OCI-LY7 (cell line): ENCODE measurements at regions not wholly inside any gene's neighbourhood (a gene's known extent, or its start where the extent isn't known, plus 50 kb on each side); places are given as distances from the start of the nearest gene placed in this dataset.

Source experiments
- BruUV-seq: library from RNA; stranded (reverse); fragments of 400-500 nt; replicated peaks from 2 replicates; lab custom pipeline; 2021; lab: Mats Ljungman, UMichigan
- CTCF ChIA-PET: fragments of 300-600 bp; sonication (Branson Sonifier 250); formaldehyde crosslinking; loops from one replicate; lab custom pipeline; 2022; ENCODE audit warnings: antibody characterized with exemption; ENCODE audit not compliant: unreplicated experiment; lab: Charles Lee
- POLR2A ChIA-PET: fragments of 300-600 bp; sonication (Branson Sonifier 250); formaldehyde crosslinking; loops from one replicate; lab custom pipeline; 2022; ENCODE audit warnings: antibody characterized with exemption; lab: Charles Lee
- DNase-seq: peaks from one replicate; pipeline ENCODE4 v3.0.0-alpha.2; 2015; ENCODE audit warnings: low spot score
- H2AFZ ChIP-seq: fragments of 200-600 bp; sonication (generic), shearing (Covaris generic); 2 replicates; pipeline ENCODE4 v1.6.1; 2014; ENCODE audit warnings: mild to moderate bottlenecking, antibody characterized with exemption, low read length, moderate library complexity
- H3K27ac ChIP-seq: fragments of 200-600 bp; sonication (generic); 2 replicates; pipeline ENCODE4 v1.5.1; 2014; ENCODE audit warnings: mixed run types, low read depth, mild to moderate bottlenecking, moderate library complexity, low read length, inconsistent platforms; ENCODE audit not compliant: poor library complexity, severe bottlenecking
- H3K36me3 ChIP-seq: fragments of 200-600 bp; sonication (generic); 2 replicates; pipeline ENCODE4 v1.6.1; 2014; ENCODE audit warnings: mild to moderate bottlenecking, antibody characterized with exemption, low read length, moderate library complexity, mixed read lengths; ENCODE audit not compliant: insufficient read depth
- H3K4me1 ChIP-seq: fragments of 200-600 bp; sonication (generic); 2 replicates; pipeline ENCODE4 v1.5.1; 2014; ENCODE audit warnings: mild to moderate bottlenecking, low read length; ENCODE audit not compliant: insufficient read depth, poor library complexity, severe bottlenecking
- H3K4me2 ChIP-seq: fragments of 200-600 bp; sonication (generic); 2 replicates; pipeline ENCODE4 v1.6.1; 2014; ENCODE audit warnings: mild to moderate bottlenecking, low read length
- H3K4me3 ChIP-seq: fragments of 200-600 bp; sonication (generic); 2 replicates; pipeline ENCODE4 v1.5.1; 2014; ENCODE audit warnings: mild to moderate bottlenecking, low read depth, low read length; ENCODE audit not compliant: poor library complexity, severe bottlenecking
- H3K79me2 ChIP-seq: fragments of 200-600 bp; sonication (generic); 2 replicates; pipeline ENCODE4 v1.6.1; 2016; ENCODE audit warnings: low read depth, mild to moderate bottlenecking, low read length, moderate library complexity, mixed read lengths; ENCODE audit not compliant: insufficient read depth
- H3K9me2 ChIP-seq: fragments of 200-600 bp; sonication (generic); 2 replicates; pipeline ENCODE4 v1.6.1; 2016; ENCODE audit warnings: mild to moderate bottlenecking, low read length, mixed read lengths; ENCODE audit not compliant: insufficient read depth
- H3K9me3 ChIP-seq: fragments of 200-600 bp; sonication (generic); 2 replicates; pipeline ENCODE4 v1.6.1; 2014; ENCODE audit warnings: mild to moderate bottlenecking, mixed run types, low read length, mixed read lengths
- H4K20me1 ChIP-seq: fragments of 200-600 bp; sonication (generic); 2 replicates; pipeline ENCODE4 v1.6.1; 2014; ENCODE audit warnings: mild to moderate bottlenecking, antibody characterized with exemption, low read length, moderate library complexity, mixed read lengths; ENCODE audit not compliant: insufficient read depth
- EZH2phosphoT487 ChIP-seq: fragments of 200-600 bp; sonication (generic); IDR thresholded peaks from 2 replicates; pipeline ENCODE4 v1.6.1; 2018; ENCODE audit warnings: low read depth, borderline replicate concordance, mild to moderate bottlenecking, mixed run types, antibody characterized with exemption, low read length, moderate library complexity, mixed read lengths
- intact Hi-C: fragments of 100-400 bp; cut with micrococcal nuclease; formaldehyde crosslinking; loops from one replicate; pipeline ENCODE4 v1.10.0; 2022; ENCODE audit not compliant: unreplicated experiment
- TF ChIP-seq, protein P1 (sequence below): fragments of 200-600 bp; sonication (generic); conservative IDR thresholded peaks from 2 replicates; pipeline ENCODE4 v1.5.1; 2014; ENCODE audit warnings: mild to moderate bottlenecking, antibody characterized with exemption, low read length, moderate library complexity, mixed read lengths

DNA sequence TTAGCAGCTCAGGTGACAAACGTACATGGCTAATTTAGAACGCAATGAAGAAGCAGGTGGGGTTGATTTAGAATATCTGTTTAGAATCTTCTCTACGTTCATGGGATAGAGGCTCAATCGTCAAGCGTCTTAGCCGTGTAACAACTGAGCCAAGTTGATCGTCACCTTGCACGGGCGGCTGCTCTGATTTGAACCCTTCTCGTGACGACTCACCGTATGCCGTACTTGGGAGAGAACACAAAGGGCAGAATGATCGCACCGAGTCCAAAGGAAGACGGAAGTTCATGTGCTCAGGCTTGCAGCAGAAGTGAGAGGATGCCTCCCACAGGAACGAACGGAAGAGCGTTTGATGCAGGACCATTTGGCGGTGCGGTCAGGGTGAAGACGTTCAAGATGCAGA, 108.3 kb upstream of the TCERG1L start:
- Histone ChIP-seq H3K79me2 (no peaks in the 10 kb centered on the region), H3K36me3 (no peaks in the 10 kb centered on the region), H3K9me3 (no peaks in the 10 kb centered on the region), H2AFZ (no peak overlapping the region), H4K20me1 (no peaks in the 10 kb centered on the region), H3K4me2 (no peak overlapping the region), H3K4me3 (no peak overlapping the region), H3K27ac (no peak overlapping the region), H3K4me1 (no peaks in the 10 kb centered on the region), H3K9me2 (no peaks in the 10 kb centered on the region)
- TF ChIP-seq, protein P1, sequence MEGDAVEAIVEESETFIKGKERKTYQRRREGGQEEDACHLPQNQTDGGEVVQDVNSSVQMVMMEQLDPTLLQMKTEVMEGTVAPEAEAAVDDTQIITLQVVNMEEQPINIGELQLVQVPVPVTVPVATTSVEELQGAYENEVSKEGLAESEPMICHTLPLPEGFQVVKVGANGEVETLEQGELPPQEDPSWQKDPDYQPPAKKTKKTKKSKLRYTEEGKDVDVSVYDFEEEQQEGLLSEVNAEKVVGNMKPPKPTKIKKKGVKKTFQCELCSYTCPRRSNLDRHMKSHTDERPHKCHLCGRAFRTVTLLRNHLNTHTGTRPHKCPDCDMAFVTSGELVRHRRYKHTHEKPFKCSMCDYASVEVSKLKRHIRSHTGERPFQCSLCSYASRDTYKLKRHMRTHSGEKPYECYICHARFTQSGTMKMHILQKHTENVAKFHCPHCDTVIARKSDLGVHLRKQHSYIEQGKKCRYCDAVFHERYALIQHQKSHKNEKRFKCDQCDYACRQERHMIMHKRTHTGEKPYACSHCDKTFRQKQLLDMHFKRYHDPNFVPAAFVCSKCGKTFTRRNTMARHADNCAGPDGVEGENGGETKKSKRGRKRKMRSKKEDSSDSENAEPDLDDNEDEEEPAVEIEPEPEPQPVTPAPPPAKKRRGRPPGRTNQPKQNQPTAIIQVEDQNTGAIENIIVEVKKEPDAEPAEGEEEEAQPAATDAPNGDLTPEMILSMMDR: no peak
- TF ChIP-seq EZH2phosphoT487: no peak
- no peak for DNase-seq
- no TSS peak for BruUV-seq
- POLR2A ChIA-PET: no interaction called here
- intact Hi-C loops: no loop called here
- CTCF ChIA-PET: no interaction called here

DNA sequence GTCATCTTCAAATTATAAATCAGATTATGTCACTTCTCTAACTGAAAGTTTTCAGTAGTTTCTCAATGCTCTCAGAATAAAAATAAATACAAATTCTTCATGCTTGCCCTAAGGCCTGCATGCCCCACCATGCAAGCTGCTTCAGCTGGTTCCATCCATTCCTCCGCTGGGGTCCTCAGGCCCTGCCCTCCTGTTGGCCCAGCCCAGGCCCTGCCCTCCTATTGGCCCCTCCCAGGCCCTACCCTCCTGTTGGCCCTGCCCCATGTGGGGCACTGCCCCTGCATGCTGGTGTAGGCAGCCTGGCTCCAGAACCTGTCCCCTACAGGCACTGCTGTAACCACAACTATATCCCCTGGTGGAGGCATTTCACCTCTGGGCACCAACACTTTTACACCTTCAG, 109.3 kb upstream of the TCERG1L start:
- Histone ChIP-seq H3K36me3 (no peaks in the 10 kb centered on the region), H3K9me3 (no peaks in the 10 kb centered on the region), H3K4me3 (no peak overlapping the region), H3K4me1 (no peaks in the 10 kb centered on the region), H3K79me2 (no peaks in the 10 kb centered on the region), H3K27ac (no peak overlapping the region), H4K20me1 (no peaks in the 10 kb centered on the region), H3K4me2 (no peak overlapping the region), H3K9me2 (no peaks in the 10 kb centered on the region), H2AFZ (no peak overlapping the region)
- intact Hi-C loops: no loop called here
- POLR2A ChIA-PET: no interaction called here
- no peak for DNase-seq
- no TSS peak for BruUV-seq
- TF ChIP-seq EZH2phosphoT487: no peak
- TF ChIP-seq, protein P1: no peak
- CTCF ChIA-PET: no interaction called here

DNA sequence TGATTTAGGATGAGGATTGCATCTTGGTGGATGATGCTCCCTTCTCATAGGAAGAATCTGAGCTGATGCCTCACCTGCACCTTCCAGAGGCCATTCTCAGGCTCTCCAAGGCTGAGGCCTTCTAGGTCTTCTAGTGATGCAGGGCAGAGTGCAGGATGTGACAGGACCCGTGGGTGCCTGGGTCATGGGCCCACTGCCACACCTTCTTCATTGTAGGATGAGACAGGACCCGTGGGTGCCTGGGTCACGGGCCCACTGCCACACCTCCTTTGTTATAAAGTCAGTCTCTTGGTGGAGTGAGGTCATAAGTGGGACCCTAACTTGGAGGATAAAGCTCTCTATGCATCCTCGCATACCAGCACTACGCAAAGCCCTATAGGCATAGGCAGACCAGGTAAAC, 109.9 kb upstream of the TCERG1L start:
- TF ChIP-seq, protein P1: no peak
- Histone ChIP-seq H2AFZ (no peak overlapping the region), H3K36me3 (no peaks in the 10 kb centered on the region), H3K27ac (no peak overlapping the region), H3K4me2 (no peak overlapping the region), H3K79me2 (no peaks in the 10 kb centered on the region), H3K4me3 (no peak overlapping the region), H3K9me3 (no peaks in the 10 kb centered on the region), H3K9me2 (no peaks in the 10 kb centered on the region), H3K4me1 (no peaks in the 10 kb centered on the region), H4K20me1 (no peaks in the 10 kb centered on the region)
- ChIA-PET CTCF (no interaction called here), POLR2A (no interaction called here)
- no peak for DNase-seq
- no TSS peak for BruUV-seq
- intact Hi-C loops: no loop called here
